ENCODE measurements at regions not wholly inside any gene's neighbourhood (a gene's known extent, or its start where the extent isn't known, plus 50 kb on each side); places are given as distances from the start of the nearest gene placed in this dataset.

- no peak for DNase-seq (ENCODE audit: low read depth, low spot score)
- no peak overlapping the region for H3K4me3 ChIP-seq (ENCODE audit: low read length)
These were observed 61.7 kb upstream of the VGLL3 start for GRCh38 chr3:87052499-87053260.

- no peak for DNase-seq (ENCODE audit: low read depth, low spot score)
- H3K4me3 ChIP-seq (ENCODE audit: low read length), result no peak overlapping the region
These were observed 56.9 kb upstream of the VGLL3 start for GRCh38 chr3:87047852-87048251.

- DNase-seq (ENCODE audit: low read depth, low spot score), result no peak
- no peak overlapping the region for H3K4me3 ChIP-seq (ENCODE audit: low read length)
These were observed 55.3 kb upstream of the VGLL3 start for GRCh38 chr3:87046241-87046640.

- H3K4me3 ChIP-seq (ENCODE audit: low read length), result no peak overlapping the region
- no peak for DNase-seq (ENCODE audit: low read depth, low spot score)
These were observed 54.5 kb upstream of the VGLL3 start for GRCh38 chr3:87045473-87045872.

- DNase-seq (ENCODE audit: low read depth, low spot score), result no peak
- H3K4me3 ChIP-seq (ENCODE audit: low read length), result no peak overlapping the region
These were observed 53.9 kb upstream of the VGLL3 start for GRCh38 chr3:87044846-87045245.

- no peak overlapping the region for H3K4me3 ChIP-seq (ENCODE audit: low read length)
- no peak for DNase-seq (ENCODE audit: low read depth, low spot score)
These were observed 53.5 kb upstream of the VGLL3 start for GRCh38 chr3:87044409-87044808.

GRCh38 chr3:87041191-87041590, 50.2 kb upstream of the VGLL3 start:
- H3K4me3 ChIP-seq (ENCODE audit: low read length), result no peak overlapping the region
- no peak for DNase-seq (ENCODE audit: low read depth, low spot score)
